ENCODE measurements at regions not wholly inside any gene's neighbourhood (a gene's known extent, or its start where the extent isn't known, plus 50 kb on each side); places are given as distances from the start of the nearest gene placed in this dataset.
"Not testable (repeated sequence)": the region's sequence is repeated elsewhere in the genome, so short reads cannot be mapped to it uniquely, and the experiment has no call there.

DNA sequence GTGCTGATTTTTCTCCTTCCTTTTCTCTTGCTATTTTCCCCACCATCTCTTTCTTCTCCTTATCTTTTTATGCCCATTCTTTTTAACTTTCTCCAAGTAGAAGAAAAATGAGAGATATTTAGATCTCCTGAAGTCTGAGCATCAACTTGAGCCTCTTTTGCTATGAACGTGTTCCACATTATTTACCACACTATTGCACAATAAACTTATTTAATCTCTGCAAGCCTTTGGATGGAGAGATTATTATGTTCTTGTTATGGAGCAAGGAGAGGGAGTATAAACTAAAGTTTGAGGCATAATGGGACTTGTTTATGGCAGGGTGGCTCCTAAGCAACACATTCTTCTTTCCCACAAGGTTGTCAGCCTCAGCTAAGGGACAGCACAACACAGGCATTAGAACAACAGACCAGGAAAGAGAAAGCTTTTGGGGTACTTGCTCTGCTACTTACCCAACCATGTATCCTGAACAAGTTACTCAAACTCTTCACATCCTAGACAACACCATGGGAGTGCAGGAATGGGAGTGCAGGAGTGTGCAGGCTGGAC is 365.5 kb upstream of the BOD1L1 start:
- H3K4me1 ChIP-seq (ENCODE audit: insufficient read depth, low read length) = no peaks in the 10 kb centered on the region
- Mint-ChIP-seq H3K36me3 (no peaks in the 10 kb centered on the region), H3K9me3 (peaks cover 0 to 3% (median 0%) of the 10 kb centered on the region in 5 donors), H3K27ac (no peak overlapping the region), H3K27me3 (no peaks in the 10 kb centered on the region), H3K4me1 (no peaks in the 10 kb centered on the region), H3K4me3 (no peak overlapping the region)
- H3K27me3 ChIP-seq (ENCODE audit: insufficient read depth, low read length, poor library complexity, severe bottlenecking) = no peaks in the 10 kb centered on the region
- no peak overlapping the region for H3K4me3 ChIP-seq (ENCODE audit: low read length)
- ChIA-PET CTCF (no interaction called here), POLR2A (no interaction called here)
- no peaks in the 10 kb centered on the region for H3K36me3 ChIP-seq (ENCODE audit: insufficient read depth, low read length)
- no peak for DNase-seq
- H3K27ac ChIP-seq (ENCODE audit: low read depth, low read length) = no peak overlapping the region
- no peaks in the 10 kb centered on the region for H3K9me3 ChIP-seq (ENCODE audit: low read length)

DNA sequence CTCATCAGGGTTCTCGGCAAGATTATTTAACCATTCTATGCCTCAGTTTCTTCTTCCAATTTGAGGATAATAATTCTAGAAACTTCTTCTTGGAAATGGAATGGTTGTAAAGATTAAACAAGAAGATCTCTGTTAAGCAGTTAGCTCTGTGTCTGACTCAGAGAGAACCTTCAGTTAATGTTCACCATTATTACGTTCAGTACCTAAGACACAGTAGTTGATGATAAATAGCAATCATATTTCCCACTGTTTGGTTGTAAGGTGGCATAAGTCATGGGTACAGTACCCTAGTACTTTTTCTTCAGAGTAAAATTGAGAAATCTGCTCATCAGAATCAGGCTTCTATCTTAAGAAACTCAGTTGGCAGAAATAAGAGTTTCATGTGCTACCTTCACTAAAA is 366.5 kb upstream of the BOD1L1 start:
- Histone ChIP-seq H3K36me3 (ENCODE audit: insufficient read depth, low read length) (no peaks in the 10 kb centered on the region), H3K4me1 (ENCODE audit: insufficient read depth, low read length) (no peaks in the 10 kb centered on the region), H3K27me3 (ENCODE audit: insufficient read depth, low read length, poor library complexity, severe bottlenecking) (no peaks in the 10 kb centered on the region), H3K4me3 (ENCODE audit: low read length) (no peak overlapping the region), H3K9me3 (ENCODE audit: low read length) (no peaks in the 10 kb centered on the region), H3K27ac (ENCODE audit: low read depth, low read length) (no peak overlapping the region)
- ChIA-PET CTCF (no interaction called here), POLR2A (no interaction called here)
- H3K36me3 Mint-ChIP-seq = no peaks in the 10 kb centered on the region
- no peak for DNase-seq
- no peaks in the 10 kb centered on the region for H3K4me1 Mint-ChIP-seq
- no peak overlapping the region for H3K4me3 Mint-ChIP-seq
- H3K27me3 Mint-ChIP-seq = no peaks in the 10 kb centered on the region
- H3K9me3 Mint-ChIP-seq = peaks cover 0 to 3% (median 0%) of the 10 kb centered on the region in 5 donors
- H3K27ac Mint-ChIP-seq = no peak overlapping the region

DNA sequence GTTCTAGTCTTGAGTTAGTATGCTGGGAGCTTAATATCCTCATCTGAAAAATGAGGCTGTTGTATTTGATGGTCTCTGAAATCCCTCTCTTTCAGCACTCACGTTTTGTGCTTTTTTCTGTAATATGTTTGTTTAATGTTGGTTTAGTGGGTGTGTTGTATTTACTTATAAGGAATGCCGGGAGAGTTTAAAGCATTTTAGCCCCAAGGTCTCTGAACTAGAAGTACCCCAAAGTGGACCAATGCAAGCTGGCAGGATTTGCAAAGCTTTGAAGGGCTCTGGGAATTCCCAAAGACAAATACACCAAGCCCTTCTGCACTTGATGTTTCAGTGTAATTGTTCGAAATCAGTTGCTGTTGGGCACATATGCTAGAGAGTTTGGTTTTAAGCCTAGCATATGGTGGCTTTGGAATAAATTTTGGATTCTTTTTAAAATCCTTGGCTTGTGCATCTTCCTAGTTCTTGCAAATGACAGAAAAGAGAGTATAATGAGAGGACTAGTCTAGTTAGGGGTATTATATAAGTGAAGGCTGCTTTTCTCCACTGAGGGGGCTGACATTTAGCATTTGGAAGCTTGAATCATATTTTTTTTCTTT is 371.4 kb upstream of the BOD1L1 start:
- Histone ChIP-seq H3K9me3 (ENCODE audit: low read length) (no peaks in the 10 kb centered on the region), H3K4me3 (ENCODE audit: low read length) (no peak overlapping the region), H3K27me3 (ENCODE audit: insufficient read depth, low read length, poor library complexity, severe bottlenecking) (no peaks in the 10 kb centered on the region), H3K4me1 (ENCODE audit: insufficient read depth, low read length) (no peaks in the 10 kb centered on the region), H3K27ac (ENCODE audit: low read depth, low read length) (no peak overlapping the region), H3K36me3 (ENCODE audit: insufficient read depth, low read length) (no peaks in the 10 kb centered on the region)
- Mint-ChIP-seq H3K27me3 (no peaks in the 10 kb centered on the region), H3K27ac (no peak overlapping the region), H3K4me3 (no peak overlapping the region), H3K36me3 (peaks cover 0 to 4% (median 0%) of the 10 kb centered on the region in 3 donors), H3K9me3 (peaks cover 9 to 24% (median 14%) of the 10 kb centered on the region in 5 donors), H3K4me1 (no peaks in the 10 kb centered on the region)
- CTCF ChIA-PET = no interaction called here
- POLR2A ChIA-PET = no interaction called here
- no peak for DNase-seq

DNA sequence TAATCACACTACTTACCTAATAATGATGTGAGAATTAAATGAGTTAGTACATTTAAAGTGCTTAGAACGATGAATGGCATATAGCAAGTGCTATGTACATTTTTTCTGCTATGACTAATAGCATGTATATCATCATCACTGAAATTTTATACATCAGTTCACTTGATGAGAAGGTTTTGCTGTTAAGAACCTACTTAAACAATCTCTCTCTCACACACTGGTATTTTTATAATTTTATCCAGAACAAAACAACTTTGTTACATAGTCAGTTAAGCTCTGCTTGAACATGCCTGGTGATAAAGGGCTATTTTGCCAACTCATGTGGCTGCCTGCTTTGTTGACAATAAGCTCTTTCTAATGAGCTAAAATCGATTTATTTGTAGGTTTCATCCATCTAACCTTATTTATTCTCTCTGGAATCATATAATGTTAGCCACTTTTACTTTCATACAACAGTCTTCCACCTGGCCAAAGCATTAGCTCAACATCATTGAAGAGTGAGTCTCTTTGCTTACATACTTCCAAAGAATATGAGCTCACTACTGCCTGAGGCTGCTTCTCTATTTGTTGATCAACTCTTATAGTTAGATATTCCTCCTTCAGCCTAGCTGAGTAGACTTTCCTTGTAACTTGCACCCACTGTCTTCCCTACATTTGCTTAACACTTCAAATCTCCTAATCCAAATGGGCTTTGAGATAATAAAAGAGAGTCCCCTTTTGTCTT is 372.7 kb upstream of the BOD1L1 start:
- no peak for DNase-seq
- Histone ChIP-seq H3K27ac (ENCODE audit: low read depth, low read length) (no peak overlapping the region), H3K27me3 (ENCODE audit: insufficient read depth, low read length, poor library complexity, severe bottlenecking) (no peaks in the 10 kb centered on the region), H3K4me1 (ENCODE audit: insufficient read depth, low read length) (no peaks in the 10 kb centered on the region), H3K9me3 (ENCODE audit: low read length) (no peaks in the 10 kb centered on the region), H3K4me3 (ENCODE audit: low read length) (no peak overlapping the region), H3K36me3 (ENCODE audit: insufficient read depth, low read length) (no peaks in the 10 kb centered on the region)
- H3K27ac Mint-ChIP-seq = no peak overlapping the region
- H3K36me3 Mint-ChIP-seq = peaks cover 0 to 4% (median 0%) of the 10 kb centered on the region in 3 donors
- no peaks in the 10 kb centered on the region for H3K27me3 Mint-ChIP-seq
- ChIA-PET POLR2A (no interaction called here), CTCF (no interaction called here)
- H3K4me1 Mint-ChIP-seq = no peaks in the 10 kb centered on the region
- no peak overlapping the region for H3K4me3 Mint-ChIP-seq
- peaks cover 9 to 24% (median 14%) of the 10 kb centered on the region in 5 donors for H3K9me3 Mint-ChIP-seq

DNA sequence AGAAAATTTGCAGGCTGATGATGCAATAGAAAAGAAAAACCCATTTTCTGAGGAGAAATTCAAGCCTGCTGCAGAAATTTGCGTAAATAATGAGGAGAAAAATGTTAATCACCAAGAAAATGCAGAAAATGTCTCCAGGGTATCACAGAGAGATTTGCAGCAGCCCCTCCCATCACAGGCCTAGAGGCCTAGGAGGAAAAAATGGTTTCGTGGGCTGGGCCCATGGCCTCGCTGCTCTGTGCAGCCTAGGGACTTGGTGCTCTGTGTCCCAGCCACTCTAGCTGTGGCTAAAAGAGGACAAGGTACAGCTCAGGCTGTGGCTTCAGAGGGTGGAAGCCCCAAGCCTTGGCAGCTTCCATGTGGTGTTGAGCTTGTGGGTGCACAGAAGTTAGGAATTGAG is 374.8 kb upstream of the BOD1L1 start:
- POLR2A ChIA-PET; DNase-seq; H3K27ac Mint-ChIP-seq; H3K27me3 ChIP-seq (ENCODE audit: insufficient read depth, low read length, poor library complexity, severe bottlenecking); H3K27ac ChIP-seq (ENCODE audit: low read depth, low read length); H3K4me1 ChIP-seq (ENCODE audit: insufficient read depth, low read length); H3K4me1 Mint-ChIP-seq; H3K36me3 ChIP-seq (ENCODE audit: insufficient read depth, low read length); H3K36me3 Mint-ChIP-seq; H3K9me3 ChIP-seq (ENCODE audit: low read length); H3K27me3 Mint-ChIP-seq; H3K4me3 ChIP-seq (ENCODE audit: low read length); CTCF ChIA-PET: not testable (repeated sequence)
- peaks cover 9 to 24% (median 14%) of the 10 kb centered on the region in 5 donors for H3K9me3 Mint-ChIP-seq
- peak overlapping the region in 1 of 7 donors; percentile 63 for H3K4me3 Mint-ChIP-seq

DNA sequence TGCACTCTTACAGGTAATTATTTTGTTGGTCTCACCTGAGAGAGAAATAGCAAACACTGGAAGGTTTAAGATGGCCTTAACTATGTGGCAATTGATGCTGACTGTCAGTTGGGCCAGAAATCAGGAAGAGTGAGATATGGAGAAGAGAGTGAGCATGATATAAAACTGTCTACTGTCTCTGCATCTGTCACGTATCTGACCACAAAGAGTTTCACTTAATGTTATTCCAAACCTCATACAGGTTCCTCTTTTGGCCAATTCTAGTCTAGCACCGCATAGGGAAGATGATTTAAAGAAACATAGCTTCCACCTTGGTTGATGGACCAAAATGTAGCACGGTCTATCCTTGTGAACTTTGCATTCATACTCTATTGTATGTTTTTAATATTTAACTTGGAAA is 381.0 kb upstream of the BOD1L1 start:
- ChIA-PET CTCF (no interaction called here), POLR2A (no interaction called here)
- H3K27ac ChIP-seq (ENCODE audit: low read depth, low read length) = no peak overlapping the region
- Mint-ChIP-seq H3K4me1 (no peaks in the 10 kb centered on the region), H3K36me3 (no peaks in the 10 kb centered on the region), H3K27me3 (no peaks in the 10 kb centered on the region), H3K4me3 (no peak overlapping the region), H3K9me3 (peaks cover 0 to 3% (median 2%) of the 10 kb centered on the region in 5 donors), H3K27ac (no peak overlapping the region)
- no peaks in the 10 kb centered on the region for H3K4me1 ChIP-seq (ENCODE audit: insufficient read depth, low read length)
- H3K9me3 ChIP-seq (ENCODE audit: low read length) = no peaks in the 10 kb centered on the region
- H3K4me3 ChIP-seq (ENCODE audit: low read length) = no peak overlapping the region
- DNase-seq = no peak
- H3K36me3 ChIP-seq (ENCODE audit: insufficient read depth, low read length) = no peaks in the 10 kb centered on the region
- H3K27me3 ChIP-seq (ENCODE audit: insufficient read depth, low read length, poor library complexity, severe bottlenecking) = no peaks in the 10 kb centered on the region

DNA sequence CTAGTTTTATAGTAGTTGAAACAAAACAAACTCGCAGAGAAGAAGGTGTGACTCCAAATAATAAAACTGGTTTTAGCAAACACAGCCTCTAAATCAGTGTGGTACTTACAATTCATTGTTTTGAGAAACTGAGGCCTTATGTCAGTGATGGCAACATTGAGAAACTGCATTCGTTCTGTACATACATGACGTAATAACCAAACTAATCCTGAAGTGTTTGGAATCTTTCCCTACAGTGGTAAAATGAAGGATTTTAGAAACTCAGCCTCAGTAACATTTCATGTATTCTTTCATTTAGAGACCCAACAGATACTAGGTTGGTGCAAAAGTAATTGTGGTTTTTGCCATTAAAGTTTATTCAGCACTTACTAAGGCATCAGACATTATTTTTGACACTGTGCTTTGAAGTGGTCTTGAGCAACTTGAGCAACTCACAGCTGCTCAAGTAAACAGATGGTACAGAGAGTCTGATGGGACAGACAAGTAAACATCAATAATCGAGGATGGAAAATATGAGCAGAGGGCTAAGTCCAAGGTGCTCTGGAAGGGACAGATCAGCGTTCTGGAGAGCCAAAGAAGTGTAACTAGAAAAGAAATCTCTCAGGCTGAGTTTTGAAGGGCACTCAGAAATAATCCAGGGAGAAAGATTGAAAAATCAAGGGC is 390.8 kb upstream of the BOD1L1 start:
- H3K4me3 Mint-ChIP-seq = no peak overlapping the region
- no peaks in the 10 kb centered on the region for H3K36me3 Mint-ChIP-seq
- H3K4me1 ChIP-seq (ENCODE audit: insufficient read depth, low read length) = no peaks in the 10 kb centered on the region
- no peak overlapping the region for H3K27ac ChIP-seq (ENCODE audit: low read depth, low read length)
- H3K9me3 ChIP-seq (ENCODE audit: low read length) = no peaks in the 10 kb centered on the region
- H3K4me3 ChIP-seq (ENCODE audit: low read length) = no peak overlapping the region
- no peaks in the 10 kb centered on the region for H3K27me3 ChIP-seq (ENCODE audit: insufficient read depth, low read length, poor library complexity, severe bottlenecking)
- ChIA-PET CTCF (no interaction called here), POLR2A (no interaction called here)
- H3K36me3 ChIP-seq (ENCODE audit: insufficient read depth, low read length) = no peaks in the 10 kb centered on the region
- H3K9me3 Mint-ChIP-seq = peaks cover 4 to 10% (median 9%) of the 10 kb centered on the region in 5 donors
- no peaks in the 10 kb centered on the region for H3K4me1 Mint-ChIP-seq
- H3K27me3 Mint-ChIP-seq = no peaks in the 10 kb centered on the region
- no peak overlapping the region for H3K27ac Mint-ChIP-seq
- DNase-seq = no peak

DNA sequence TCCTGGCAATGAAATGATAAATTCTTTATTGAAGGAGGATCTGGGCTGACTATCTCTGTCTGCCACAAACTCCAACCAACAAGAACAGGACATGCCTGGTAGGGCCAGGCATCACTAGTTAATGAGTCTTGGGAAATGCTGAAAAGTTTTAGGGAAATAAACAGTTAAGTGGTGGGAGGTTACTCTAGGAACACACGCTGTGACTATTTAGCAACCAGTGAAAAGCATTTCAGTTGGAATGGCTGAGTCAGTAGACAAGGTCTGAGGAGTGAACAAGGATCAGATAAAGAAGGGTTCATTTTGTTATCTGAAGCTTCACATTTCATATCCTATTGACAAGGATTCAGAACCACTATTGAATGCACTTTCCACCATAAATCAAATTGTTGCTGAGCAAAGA is 394.9 kb upstream of the BOD1L1 start:
- Mint-ChIP-seq H3K27me3 (no peaks in the 10 kb centered on the region), H3K4me3 (no peak overlapping the region), H3K27ac (no peak overlapping the region), H3K36me3 (no peaks in the 10 kb centered on the region), H3K9me3 (peaks cover 0 to 11% (median 0%) of the 10 kb centered on the region in 5 donors), H3K4me1 (no peaks in the 10 kb centered on the region)
- Histone ChIP-seq H3K4me1 (ENCODE audit: insufficient read depth, low read length) (no peaks in the 10 kb centered on the region), H3K4me3 (ENCODE audit: low read length) (no peak overlapping the region), H3K36me3 (ENCODE audit: insufficient read depth, low read length) (no peaks in the 10 kb centered on the region), H3K27me3 (ENCODE audit: insufficient read depth, low read length, poor library complexity, severe bottlenecking) (no peaks in the 10 kb centered on the region), H3K9me3 (ENCODE audit: low read length) (no peaks in the 10 kb centered on the region), H3K27ac (ENCODE audit: low read depth, low read length) (no peak overlapping the region)
- POLR2A ChIA-PET = no interaction called here
- DNase-seq = no peak
- CTCF ChIA-PET = no interaction called here

Measured in CD8-positive, alpha-beta memory T cell (primary cell).